OCI-LY1 (cell line): ENCODE measurements at regions not wholly inside any gene's neighbourhood (a gene's known extent, or its start where the extent isn't known, plus 50 kb on each side); places are given as distances from the start of the nearest gene placed in this dataset.

Experiments used
- EZH2 ChIP-seq: fragments of 200-600 bp; sonication (generic), shearing (Covaris generic); IDR thresholded peaks from 2 replicates; pipeline ENCODE4 v1.8.0; 2017; ENCODE audit warnings: borderline replicate concordance, mixed run types, mild to moderate bottlenecking, antibody characterized with exemption, low read length, moderate library complexity, mixed read lengths
- TF ChIP-seq, protein P1 (sequence below): fragments of 200-600 bp; sonication (generic), shearing (Covaris generic); IDR thresholded peaks from 2 replicates; pipeline ENCODE4 v1.5.1; 2017; ENCODE audit warnings: mild to moderate bottlenecking, antibody characterized with exemption, low read length, moderate library complexity, mixed read lengths

- TF ChIP-seq, protein P1, sequence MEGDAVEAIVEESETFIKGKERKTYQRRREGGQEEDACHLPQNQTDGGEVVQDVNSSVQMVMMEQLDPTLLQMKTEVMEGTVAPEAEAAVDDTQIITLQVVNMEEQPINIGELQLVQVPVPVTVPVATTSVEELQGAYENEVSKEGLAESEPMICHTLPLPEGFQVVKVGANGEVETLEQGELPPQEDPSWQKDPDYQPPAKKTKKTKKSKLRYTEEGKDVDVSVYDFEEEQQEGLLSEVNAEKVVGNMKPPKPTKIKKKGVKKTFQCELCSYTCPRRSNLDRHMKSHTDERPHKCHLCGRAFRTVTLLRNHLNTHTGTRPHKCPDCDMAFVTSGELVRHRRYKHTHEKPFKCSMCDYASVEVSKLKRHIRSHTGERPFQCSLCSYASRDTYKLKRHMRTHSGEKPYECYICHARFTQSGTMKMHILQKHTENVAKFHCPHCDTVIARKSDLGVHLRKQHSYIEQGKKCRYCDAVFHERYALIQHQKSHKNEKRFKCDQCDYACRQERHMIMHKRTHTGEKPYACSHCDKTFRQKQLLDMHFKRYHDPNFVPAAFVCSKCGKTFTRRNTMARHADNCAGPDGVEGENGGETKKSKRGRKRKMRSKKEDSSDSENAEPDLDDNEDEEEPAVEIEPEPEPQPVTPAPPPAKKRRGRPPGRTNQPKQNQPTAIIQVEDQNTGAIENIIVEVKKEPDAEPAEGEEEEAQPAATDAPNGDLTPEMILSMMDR = no peak
- no peak for TF ChIP-seq EZH2
These were observed 345.0 kb downstream of the GABRB2 start for GRCh38 chr5:161201558-161201957.
